Right lobe of liver (tissue), 6 donors: ENCODE measurements at regions not wholly inside any gene's neighbourhood (a gene's known extent, or its start where the extent isn't known, plus 50 kb on each side); places are given as distances from the start of the nearest gene placed in this dataset.

ENCODE experiments used
- ATAC-seq, 4 donors: fragments of 200-7000 bp; cut with Tn5 transposase; one replicate each; pipeline ENCODE4 v1.9.1; 2020; ENCODE audit warnings: mild to moderate bottlenecking in 4 of 4, moderate library complexity in 4 of 4
- DNase-seq, 3 donors: peaks; one replicate each; pipeline ENCODE4 v3.0.0-alpha.2; 2020
- H3K27ac ChIP-seq, 3 donors: fragments of 200-600 bp; one replicate each; pipeline ENCODE4 v1.8.0; 2022
- H3K27me3 ChIP-seq, 2 donors: fragments of 200-600 bp; one replicate each; pipeline ENCODE4 v1.8.0; 2022
- H3K36me3 ChIP-seq, 4 donors: fragments of 200-600 bp; sonication (generic) in 1 of 4; one replicate each; pipeline versions ENCODE4 v1.5.1 to v1.8.0; 2017 to 2022; ENCODE audit warnings: control low read depth in 1 of 4
- H3K4me1 ChIP-seq, 4 donors: fragments of 200-600 bp; sonication (generic) in 1 of 4; one replicate each; pipeline versions ENCODE4 v1.5.1 to v1.8.0; 2017 to 2022; ENCODE audit warnings: control low read depth in 1 of 4
- H3K4me3 ChIP-seq, 3 donors: fragments of 200-600 bp; one replicate each; pipeline ENCODE4 v1.8.0; 2022
- H3K9me3 ChIP-seq, 4 donors: fragments of 200-600 bp; sonication (generic) in 1 of 4; one replicate each; pipeline versions ENCODE4 v1.5.1 to v1.8.0; 2017 to 2022; ENCODE audit warnings: control low read depth in 1 of 4
- POLR2A ChIP-seq: fragments of 450-650 bp; IDR thresholded peaks from one replicate; pipeline ENCODE4 v1.6.1; 2017; ENCODE audit warnings: antibody characterized with exemption, mild to moderate bottlenecking
- WGBS: methylation state at CpG from one replicate; pipeline ENCODE4 v1.1.6; 2018; ENCODE audit warnings: low coverage, low lambda C conversion rate; ENCODE audit not compliant: insufficient coverage; ENCODE audit errors: missing lambda C conversion rate; 5-methylcytosine and 5-hydroxymethylcytosine counted together
- intact Hi-C, 2 donors: fragments of 100-400 bp; cut with DNase I; formaldehyde crosslinking; loops; one replicate each; pipeline versions ENCODE4 v1.11.2 to v1.14.1; 2022
- TF ChIP-seq, protein P1 (sequence below), 4 donors: fragments of 200-600 bp in 3 of 4; fragments of 450-650 bp in 1 of 4; IDR thresholded peaks; one replicate each; pipeline versions ENCODE4 v1.5.1 to v1.8.0; 2016 to 2022; ENCODE audit warnings: antibody characterized with exemption in 4 of 4, mild to moderate bottlenecking in 2 of 4
- donor health status: DM: no; HTN: yes; CAD: no.
- donor health status: DM: no; HTN: no; CAD: no.
- donor health status: DM: no; HTN: no; CAD: no.
- donor health status: DM: no; HTN: yes; CAD: no.
- donor health status: DM: no; HTN: yes; CAD: no.

DNA sequence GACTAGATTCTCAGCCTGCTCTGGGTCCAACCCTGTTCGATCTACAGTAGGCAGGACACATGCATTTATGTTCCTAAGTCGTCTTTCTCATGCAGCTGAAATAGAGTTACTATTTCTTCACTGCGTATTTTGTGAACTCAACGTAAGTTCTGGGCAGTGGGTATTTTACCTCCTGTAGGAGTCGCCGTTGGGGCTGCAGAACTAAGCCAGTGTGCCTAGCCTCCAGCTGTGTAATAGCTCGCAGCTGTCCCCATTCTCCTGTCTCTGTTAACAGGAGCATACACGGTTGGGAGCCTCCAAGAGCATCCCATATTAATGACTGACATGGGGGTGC lies 58.4 kb upstream of the HRH1 start:
- WGBS = 43% methylated on average over 8 of the region's 8 CpGs
- H3K27ac ChIP-seq = no peak overlapping the region
- ATAC-seq (no peak), DNase-seq (no peak)
- H3K4me3 ChIP-seq = no peak overlapping the region
- H3K9me3 ChIP-seq = no peaks in the 10 kb centered on the region
- H3K4me1 ChIP-seq = no peaks in the 10 kb centered on the region
- TF ChIP-seq, protein P1, sequence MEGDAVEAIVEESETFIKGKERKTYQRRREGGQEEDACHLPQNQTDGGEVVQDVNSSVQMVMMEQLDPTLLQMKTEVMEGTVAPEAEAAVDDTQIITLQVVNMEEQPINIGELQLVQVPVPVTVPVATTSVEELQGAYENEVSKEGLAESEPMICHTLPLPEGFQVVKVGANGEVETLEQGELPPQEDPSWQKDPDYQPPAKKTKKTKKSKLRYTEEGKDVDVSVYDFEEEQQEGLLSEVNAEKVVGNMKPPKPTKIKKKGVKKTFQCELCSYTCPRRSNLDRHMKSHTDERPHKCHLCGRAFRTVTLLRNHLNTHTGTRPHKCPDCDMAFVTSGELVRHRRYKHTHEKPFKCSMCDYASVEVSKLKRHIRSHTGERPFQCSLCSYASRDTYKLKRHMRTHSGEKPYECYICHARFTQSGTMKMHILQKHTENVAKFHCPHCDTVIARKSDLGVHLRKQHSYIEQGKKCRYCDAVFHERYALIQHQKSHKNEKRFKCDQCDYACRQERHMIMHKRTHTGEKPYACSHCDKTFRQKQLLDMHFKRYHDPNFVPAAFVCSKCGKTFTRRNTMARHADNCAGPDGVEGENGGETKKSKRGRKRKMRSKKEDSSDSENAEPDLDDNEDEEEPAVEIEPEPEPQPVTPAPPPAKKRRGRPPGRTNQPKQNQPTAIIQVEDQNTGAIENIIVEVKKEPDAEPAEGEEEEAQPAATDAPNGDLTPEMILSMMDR (IDR thresholded peaks at IDR 0.05) = no peak
- no peak for TF ChIP-seq POLR2A
- no peaks in the 10 kb centered on the region for H3K36me3 ChIP-seq
- no peaks in the 10 kb centered on the region for H3K27me3 ChIP-seq
- intact Hi-C loops = no loop called here

DNA sequence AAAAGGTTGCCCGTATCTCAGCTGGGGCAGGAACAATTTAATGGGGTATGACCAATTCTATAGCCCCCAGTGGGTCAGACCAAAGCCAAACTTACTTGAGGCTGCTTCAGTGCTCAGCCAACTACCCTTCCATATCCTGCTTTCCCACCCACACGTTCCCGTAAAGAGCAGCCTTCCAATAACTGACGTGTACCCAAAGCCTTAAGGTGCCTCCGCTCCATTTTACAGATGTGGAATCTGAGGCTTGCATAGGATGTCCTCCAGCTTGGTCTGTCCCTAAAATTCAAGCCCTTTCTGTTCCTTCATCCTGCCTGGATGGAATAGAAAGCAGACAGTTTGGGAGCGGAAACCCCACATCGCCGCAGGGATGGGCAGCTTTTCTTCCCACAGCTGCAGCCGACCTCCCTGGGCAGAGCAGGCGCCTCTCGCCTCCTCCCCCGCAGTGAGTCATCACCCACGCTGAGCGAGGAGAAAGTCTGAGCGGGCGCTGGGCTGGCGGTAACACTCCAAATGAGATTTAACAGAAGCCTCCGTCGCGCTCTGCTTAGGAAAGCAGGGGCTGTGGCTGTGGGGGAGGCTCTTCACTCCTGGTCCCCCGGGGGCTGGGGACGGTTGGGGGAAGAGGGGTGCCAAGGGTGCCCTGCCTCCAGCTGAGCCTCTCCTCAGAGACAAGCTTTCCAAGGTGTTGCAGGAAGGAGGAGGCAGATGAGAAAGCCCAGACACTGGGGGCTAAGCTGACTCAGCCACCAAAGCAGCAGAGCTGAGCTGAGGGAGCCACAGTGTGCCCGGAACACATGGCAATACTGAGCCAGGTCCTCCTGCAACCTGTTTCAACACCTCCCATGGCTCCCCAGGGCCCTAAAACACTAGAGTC lies 57.8 kb upstream of the HRH1 start:
- intact Hi-C loops = no loop called here
- TF ChIP-seq, protein P1 (IDR thresholded peaks at IDR 0.05) = no peak
- no peak for TF ChIP-seq POLR2A
- H3K4me3 ChIP-seq = no peak overlapping the region
- H3K9me3 ChIP-seq = no peaks in the 10 kb centered on the region
- no peaks in the 10 kb centered on the region for H3K36me3 ChIP-seq
- no peaks in the 10 kb centered on the region for H3K27me3 ChIP-seq
- DNase-seq (peak in 1 of 3 donors; percentile 63), ATAC-seq (peak; percentile 47 to 92 (median 52))
- no peak overlapping the region for H3K27ac ChIP-seq
- H3K4me1 ChIP-seq = no peaks in the 10 kb centered on the region
- 28% methylated on average over 6 of the region's 23 CpGs for WGBS

DNA sequence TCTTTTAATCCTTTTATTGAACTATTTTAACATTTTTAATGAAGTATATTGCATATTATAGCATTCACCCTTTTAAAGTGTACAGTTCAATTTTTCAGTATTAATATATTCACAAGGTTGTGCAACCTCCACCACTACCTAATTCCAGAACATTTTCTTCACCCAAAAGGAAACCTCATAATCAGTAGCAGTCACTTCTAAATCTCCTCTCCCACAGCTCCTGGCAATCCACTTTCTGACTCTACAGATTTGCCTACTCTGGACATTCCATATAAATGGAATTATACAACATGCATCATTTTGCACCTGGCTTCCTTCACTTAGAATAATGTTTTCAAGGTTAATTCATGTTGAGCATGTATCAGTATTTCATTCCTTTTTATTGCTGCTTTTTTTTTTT lies 55.0 kb upstream of the HRH1 start:
- intact Hi-C loops = no loop called here
- Histone ChIP-seq H3K4me3 (no peak overlapping the region), H3K27ac (no peak overlapping the region), H3K9me3 (no peaks in the 10 kb centered on the region), H3K36me3 (no peaks in the 10 kb centered on the region), H3K4me1 (no peaks in the 10 kb centered on the region), H3K27me3 (no peaks in the 10 kb centered on the region)
- DNase-seq = no peak
- no peak for ATAC-seq
- no peak for TF ChIP-seq POLR2A
- TF ChIP-seq, protein P1 (IDR thresholded peaks at IDR 0.05) = no peak
